ENCODE measurements at regions not wholly inside any gene's neighbourhood (a gene's known extent, or its start where the extent isn't known, plus 50 kb on each side); places are given as distances from the start of the nearest gene placed in this dataset.
"Not testable (repeated sequence)": the region's sequence is repeated elsewhere in the genome, so short reads cannot be mapped to it uniquely, and the experiment has no call there.

DNA sequence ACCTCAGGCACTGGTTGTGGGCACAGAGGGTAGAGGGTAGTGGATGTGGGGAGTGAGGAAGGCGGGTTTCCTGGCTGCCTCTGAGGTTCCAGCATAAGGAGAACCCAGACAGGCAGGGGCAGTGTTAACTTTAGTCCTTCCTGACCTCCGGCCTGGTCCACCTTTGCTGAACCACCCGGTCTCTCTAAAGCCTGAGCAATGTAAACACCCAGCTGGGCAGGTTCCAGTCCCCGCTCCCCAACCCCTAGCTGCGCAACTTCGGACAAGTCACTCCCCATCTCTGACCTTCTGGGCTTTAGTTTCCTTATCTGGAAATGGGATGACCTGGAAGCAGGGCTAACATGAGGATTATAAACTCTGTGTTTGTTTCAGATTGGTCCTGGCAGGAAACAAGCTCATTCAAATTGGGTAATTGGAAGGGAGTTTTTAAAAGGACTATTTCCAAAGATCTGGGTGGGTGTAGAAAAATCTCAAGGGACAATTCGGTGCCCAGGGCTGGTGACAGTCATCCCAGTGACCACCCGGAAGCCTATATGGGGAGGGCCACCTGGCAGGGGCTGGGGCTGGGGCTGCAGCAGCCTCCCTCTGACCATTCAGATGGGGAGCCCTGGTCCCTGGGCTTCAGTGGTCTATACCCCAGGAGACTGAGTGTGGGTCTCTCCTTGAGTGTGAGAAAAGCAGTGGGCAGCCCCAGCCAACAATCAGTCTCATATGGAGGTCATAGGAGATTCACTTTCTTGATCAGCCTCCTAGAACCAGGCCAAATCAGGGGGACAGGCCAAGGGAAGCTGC, 108.3 kb upstream of the SYT13 start:
- Histone ChIP-seq H3K4me3 (ENCODE audit: low read length in 2 of 2) (no peak overlapping the region), H3K9ac (ENCODE audit: low read depth in 1 of 2, low read length in 2 of 2) (no peak overlapping the region), H3K27ac (ENCODE audit: low read depth in 2 of 2, low read length in 2 of 2) (peak overlapping the region in 1 of 2 donors; percentile 9), H3K36me3 (ENCODE audit: control insufficient read depth in 2 of 2, insufficient read depth in 2 of 2, low read length in 2 of 2) (no peaks in the 10 kb centered on the region), H3K9me3 (ENCODE audit: control insufficient read depth in 2 of 2, low read length in 2 of 2) (no peaks in the 10 kb centered on the region), H3K27me3 (ENCODE audit: control insufficient read depth in 2 of 2, insufficient read depth in 2 of 2, low read length in 2 of 2) (peaks cover 0 to 3% of the 10 kb centered on the region in 2 donors), H3K4me1 (ENCODE audit: control insufficient read depth in 2 of 2, insufficient read depth in 2 of 2, low read length in 2 of 2) (no peaks in the 10 kb centered on the region)

DNA sequence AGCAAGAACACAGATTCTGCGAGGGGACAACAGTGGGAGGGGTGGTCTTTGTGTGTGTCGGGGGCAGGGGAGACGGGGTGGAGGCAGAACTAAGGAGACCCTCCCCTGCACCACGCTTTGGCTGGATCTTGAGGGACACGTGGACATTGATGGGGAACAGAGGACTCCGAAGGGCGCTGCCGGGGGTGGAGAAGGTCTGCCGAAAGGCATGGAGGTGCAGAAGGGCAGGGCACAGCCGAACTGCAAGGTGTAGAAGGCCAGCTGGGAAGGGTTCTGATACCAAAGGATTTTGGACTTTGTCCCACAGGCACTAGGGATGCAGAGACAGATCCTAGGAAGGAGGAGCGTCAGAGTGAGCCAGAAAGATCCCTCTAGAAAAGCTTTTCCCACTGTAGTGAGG, 107.7 kb upstream of the SYT13 start:
- Histone ChIP-seq H3K4me3 (ENCODE audit: low read length in 2 of 2) (no peak overlapping the region), H3K9ac (ENCODE audit: low read depth in 1 of 2, low read length in 2 of 2) (no peak overlapping the region), H3K9me3 (ENCODE audit: control insufficient read depth in 2 of 2, low read length in 2 of 2) (no peaks in the 10 kb centered on the region), H3K4me1 (ENCODE audit: control insufficient read depth in 2 of 2, insufficient read depth in 2 of 2, low read length in 2 of 2) (no peaks in the 10 kb centered on the region), H3K36me3 (ENCODE audit: control insufficient read depth in 2 of 2, insufficient read depth in 2 of 2, low read length in 2 of 2) (no peaks in the 10 kb centered on the region), H3K27me3 (ENCODE audit: control insufficient read depth in 2 of 2, insufficient read depth in 2 of 2, low read length in 2 of 2) (peaks cover 0 to 3% of the 10 kb centered on the region in 2 donors), H3K27ac (ENCODE audit: low read depth in 2 of 2, low read length in 2 of 2) (peak overlapping the region in 1 of 2 donors; percentile 9)

GRCh38 chr11:45393334-45393733, 107.2 kb upstream of the SYT13 start:
- Histone ChIP-seq H3K9me3 (ENCODE audit: control insufficient read depth in 2 of 2, low read length in 2 of 2) (no peaks in the 10 kb centered on the region), H3K27me3 (ENCODE audit: control insufficient read depth in 2 of 2, insufficient read depth in 2 of 2, low read length in 2 of 2) (peaks cover 0 to 3% of the 10 kb centered on the region in 2 donors), H3K27ac (ENCODE audit: low read depth in 2 of 2, low read length in 2 of 2) (peak overlapping the region in 1 of 2 donors; percentile 9), H3K36me3 (ENCODE audit: control insufficient read depth in 2 of 2, insufficient read depth in 2 of 2, low read length in 2 of 2) (no peaks in the 10 kb centered on the region), H3K4me3 (ENCODE audit: low read length in 2 of 2) (no peak overlapping the region), H3K4me1 (ENCODE audit: control insufficient read depth in 2 of 2, insufficient read depth in 2 of 2, low read length in 2 of 2) (no peaks in the 10 kb centered on the region), H3K9ac (ENCODE audit: low read depth in 1 of 2, low read length in 2 of 2) (no peak overlapping the region)

DNA sequence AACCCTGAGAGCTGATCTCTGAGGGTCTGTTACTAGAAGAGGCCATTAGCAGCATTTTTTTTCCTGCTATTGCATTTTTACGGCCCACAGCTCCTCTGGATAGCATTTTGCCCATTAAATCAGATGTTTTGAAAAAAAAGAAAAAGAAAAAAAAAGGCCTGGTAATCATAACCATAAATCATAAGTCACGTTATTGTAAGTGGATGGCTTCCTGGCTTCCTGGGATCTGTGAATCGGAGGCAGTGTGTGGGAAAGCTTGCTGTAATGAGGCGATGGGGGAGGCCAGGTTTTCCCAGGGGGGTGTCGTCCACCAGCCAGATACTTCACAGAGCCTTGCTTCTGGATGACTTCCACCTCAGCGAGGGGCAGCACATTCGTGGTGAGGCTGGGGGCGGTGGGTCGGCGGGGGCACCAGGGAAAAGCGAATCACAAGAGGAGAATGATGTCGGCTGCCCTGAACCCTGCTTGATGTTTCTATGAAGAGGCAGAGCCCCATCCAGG, 106.5 kb upstream of the SYT13 start:
- Histone ChIP-seq H3K27ac (ENCODE audit: low read depth in 2 of 2, low read length in 2 of 2) (no peak overlapping the region), H3K4me1 (ENCODE audit: control insufficient read depth in 2 of 2, insufficient read depth in 2 of 2, low read length in 2 of 2) (no peaks in the 10 kb centered on the region), H3K9ac (ENCODE audit: low read depth in 1 of 2, low read length in 2 of 2) (no peak overlapping the region), H3K36me3 (ENCODE audit: control insufficient read depth in 2 of 2, insufficient read depth in 2 of 2, low read length in 2 of 2) (no peaks in the 10 kb centered on the region), H3K4me3 (ENCODE audit: low read length in 2 of 2) (no peak overlapping the region), H3K27me3 (ENCODE audit: control insufficient read depth in 2 of 2, insufficient read depth in 2 of 2, low read length in 2 of 2) (peaks cover 0 to 3% of the 10 kb centered on the region in 2 donors), H3K9me3 (ENCODE audit: control insufficient read depth in 2 of 2, low read length in 2 of 2) (no peaks in the 10 kb centered on the region)

- H3K4me3 ChIP-seq (ENCODE audit: low read length in 2 of 2): no peak overlapping the region
- no peaks in the 10 kb centered on the region for H3K9me3 ChIP-seq (ENCODE audit: control insufficient read depth in 2 of 2, low read length in 2 of 2)
- H3K27ac ChIP-seq (ENCODE audit: low read depth in 2 of 2, low read length in 2 of 2): peak overlapping the region in 1 of 2 donors; percentile 3
- H3K36me3 ChIP-seq (ENCODE audit: control insufficient read depth in 2 of 2, insufficient read depth in 2 of 2, low read length in 2 of 2): no peaks in the 10 kb centered on the region
- no peak overlapping the region for H3K9ac ChIP-seq (ENCODE audit: low read depth in 1 of 2, low read length in 2 of 2)
- peaks cover 0 to 3% of the 10 kb centered on the region in 2 donors for H3K27me3 ChIP-seq (ENCODE audit: control insufficient read depth in 2 of 2, insufficient read depth in 2 of 2, low read length in 2 of 2)
- no peaks in the 10 kb centered on the region for H3K4me1 ChIP-seq (ENCODE audit: control insufficient read depth in 2 of 2, insufficient read depth in 2 of 2, low read length in 2 of 2)
Observed at GRCh38 chr11:45392154-45392553, 106.0 kb upstream of the SYT13 start.

GRCh38 chr11:45391168-45391850, 105.2 kb upstream of the SYT13 start:
- Histone ChIP-seq H3K9ac (ENCODE audit: low read depth in 1 of 2, low read length in 2 of 2) (no peak overlapping the region), H3K27me3 (ENCODE audit: control insufficient read depth in 2 of 2, insufficient read depth in 2 of 2, low read length in 2 of 2) (peaks cover 0 to 3% of the 10 kb centered on the region in 2 donors), H3K4me1 (ENCODE audit: control insufficient read depth in 2 of 2, insufficient read depth in 2 of 2, low read length in 2 of 2) (no peaks in the 10 kb centered on the region), H3K4me3 (ENCODE audit: low read length in 2 of 2) (no peak overlapping the region), H3K9me3 (ENCODE audit: control insufficient read depth in 2 of 2, low read length in 2 of 2) (no peaks in the 10 kb centered on the region), H3K36me3 (ENCODE audit: control insufficient read depth in 2 of 2, insufficient read depth in 2 of 2, low read length in 2 of 2) (no peaks in the 10 kb centered on the region), H3K27ac (ENCODE audit: low read depth in 2 of 2, low read length in 2 of 2) (peak overlapping the region; percentile 13 to 16)

DNA sequence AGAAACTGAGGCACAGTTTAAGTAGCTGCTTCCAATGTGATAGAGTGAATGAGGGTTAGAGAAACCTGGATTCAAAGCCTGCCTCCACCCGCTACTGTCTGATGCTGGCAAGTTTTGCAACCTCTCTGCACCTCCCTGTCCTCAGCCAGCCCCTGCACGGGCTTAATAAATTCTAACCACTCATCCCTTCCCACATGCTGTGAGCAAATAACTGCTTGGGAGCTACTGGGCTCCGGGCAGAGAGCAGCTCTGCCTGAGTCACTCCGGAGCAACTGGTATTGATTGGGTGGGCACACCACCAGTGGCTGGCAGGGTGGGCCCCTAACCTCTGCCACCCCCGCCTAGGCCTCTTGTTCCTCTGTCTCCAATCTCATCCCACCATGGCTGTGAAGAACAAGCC, 104.3 kb upstream of the SYT13 start:
- Histone ChIP-seq H3K9ac (ENCODE audit: low read depth in 1 of 2, low read length in 2 of 2) (no peak overlapping the region), H3K4me1 (ENCODE audit: control insufficient read depth in 2 of 2, insufficient read depth in 2 of 2, low read length in 2 of 2) (no peaks in the 10 kb centered on the region), H3K9me3 (ENCODE audit: control insufficient read depth in 2 of 2, low read length in 2 of 2) (no peaks in the 10 kb centered on the region), H3K27me3 (ENCODE audit: control insufficient read depth in 2 of 2, insufficient read depth in 2 of 2, low read length in 2 of 2) (peaks cover 0 to 3% of the 10 kb centered on the region in 2 donors), H3K27ac (ENCODE audit: low read depth in 2 of 2, low read length in 2 of 2) (peak overlapping the region in 1 of 2 donors; percentile 16), H3K36me3 (ENCODE audit: control insufficient read depth in 2 of 2, insufficient read depth in 2 of 2, low read length in 2 of 2) (no peaks in the 10 kb centered on the region), H3K4me3 (ENCODE audit: low read length in 2 of 2) (no peak overlapping the region)

DNA sequence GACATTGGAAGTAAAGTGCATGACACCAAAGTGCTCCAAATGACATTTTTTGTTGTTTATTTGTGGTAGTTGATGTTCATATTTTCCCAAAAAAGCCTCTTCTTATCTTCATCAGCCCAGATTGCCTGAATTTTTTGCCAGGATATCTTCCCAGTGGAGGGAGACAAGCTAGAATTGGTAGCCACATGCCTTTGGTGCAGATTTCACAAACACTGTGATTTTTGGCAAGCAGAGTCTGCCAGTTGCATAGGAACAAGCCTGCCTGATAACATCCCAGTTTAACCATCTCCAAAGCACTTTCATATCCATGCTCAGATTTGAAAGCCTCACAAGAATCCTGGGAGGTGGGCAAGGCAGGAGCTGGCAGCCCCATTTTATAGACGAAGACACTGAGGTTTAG, 102.3 kb upstream of the SYT13 start:
- Histone ChIP-seq H3K9me3 (ENCODE audit: control insufficient read depth in 2 of 2, low read length in 2 of 2) (no peaks in the 10 kb centered on the region), H3K9ac (ENCODE audit: low read depth in 1 of 2, low read length in 2 of 2) (no peak overlapping the region), H3K27ac (ENCODE audit: low read depth in 2 of 2, low read length in 2 of 2) (no peak overlapping the region), H3K4me1 (ENCODE audit: control insufficient read depth in 2 of 2, insufficient read depth in 2 of 2, low read length in 2 of 2) (no peaks in the 10 kb centered on the region), H3K27me3 (ENCODE audit: control insufficient read depth in 2 of 2, insufficient read depth in 2 of 2, low read length in 2 of 2) (peaks cover 0 to 3% of the 10 kb centered on the region in 2 donors), H3K36me3 (ENCODE audit: control insufficient read depth in 2 of 2, insufficient read depth in 2 of 2, low read length in 2 of 2) (no peaks in the 10 kb centered on the region), H3K4me3 (ENCODE audit: low read length in 2 of 2) (no peak overlapping the region)

GRCh38 chr11:45387885-45388284, 101.7 kb upstream of the SYT13 start:
- H3K9ac ChIP-seq (ENCODE audit: low read depth in 1 of 2, low read length in 2 of 2); H3K9me3 ChIP-seq (ENCODE audit: control insufficient read depth in 2 of 2, low read length in 2 of 2); H3K4me3 ChIP-seq (ENCODE audit: low read length in 2 of 2); H3K27ac ChIP-seq (ENCODE audit: low read depth in 2 of 2, low read length in 2 of 2); H3K27me3 ChIP-seq (ENCODE audit: control insufficient read depth in 2 of 2, insufficient read depth in 2 of 2, low read length in 2 of 2); H3K36me3 ChIP-seq (ENCODE audit: control insufficient read depth in 2 of 2, insufficient read depth in 2 of 2, low read length in 2 of 2); H3K4me1 ChIP-seq (ENCODE audit: control insufficient read depth in 2 of 2, insufficient read depth in 2 of 2, low read length in 2 of 2): not testable (repeated sequence)

GRCh38 chr11:45386972-45387371, 100.8 kb upstream of the SYT13 start:
- H3K27ac ChIP-seq (ENCODE audit: low read depth in 2 of 2, low read length in 2 of 2): no peak overlapping the region

More at GRCh38 chr11:45386972-45387371, 100.8 kb upstream of the SYT13 start:
- Histone ChIP-seq H3K4me3 (ENCODE audit: low read length in 2 of 2) (no peak overlapping the region), H3K9ac (ENCODE audit: low read depth in 1 of 2, low read length in 2 of 2) (no peak overlapping the region), H3K9me3 (ENCODE audit: control insufficient read depth in 2 of 2, low read length in 2 of 2) (no peaks in the 10 kb centered on the region), H3K27me3 (ENCODE audit: control insufficient read depth in 2 of 2, insufficient read depth in 2 of 2, low read length in 2 of 2) (no peaks in the 10 kb centered on the region), H3K36me3 (ENCODE audit: control insufficient read depth in 2 of 2, insufficient read depth in 2 of 2, low read length in 2 of 2) (no peaks in the 10 kb centered on the region), H3K4me1 (ENCODE audit: control insufficient read depth in 2 of 2, insufficient read depth in 2 of 2, low read length in 2 of 2) (no peaks in the 10 kb centered on the region)
